Inflammatory macrophage (primary cell): ENCODE measurements at regions not wholly inside any gene's neighbourhood (a gene's known extent, or its start where the extent isn't known, plus 50 kb on each side); places are given as distances from the start of the nearest gene placed in this dataset.

Source experiments
- DNase-seq, 2 donors: peaks; one replicate each; pipeline ENCODE4 v3.0.0-alpha.2; 2020 to 2022

GRCh38 chr10:83165265-83165664 lies 974.0 kb upstream of the GHITM start:
- no peak for DNase-seq

GRCh38 chr10:83166344-83166743 lies 973.0 kb upstream of the GHITM start:
- DNase-seq: no peak

- DNase-seq: no peak
Observed at GRCh38 chr10:83167081-83167480, 972.2 kb upstream of the GHITM start.

- DNase-seq: no peak
Observed at GRCh38 chr10:83176901-83177300, 962.4 kb upstream of the GHITM start.

- DNase-seq: no peak
Observed at GRCh38 chr10:83178526-83178925, 960.8 kb upstream of the GHITM start.

GRCh38 chr10:83179371-83179770 lies 959.9 kb upstream of the GHITM start:
- DNase-seq: no peak

- DNase-seq: no peak
Observed at GRCh38 chr10:83182076-83182475, 957.2 kb upstream of the GHITM start.

GRCh38 chr10:83184641-83185040 lies 954.7 kb upstream of the GHITM start:
- DNase-seq: no peak

GRCh38 chr10:83190614-83191013 lies 948.7 kb upstream of the GHITM start:
- DNase-seq: no peak

- DNase-seq: no peak
Observed at GRCh38 chr10:83193026-83193425, 946.3 kb upstream of the GHITM start.

GRCh38 chr10:83195021-83195420 lies 944.3 kb upstream of the GHITM start:
- no peak for DNase-seq

GRCh38 chr10:83199374-83199773 lies 939.9 kb upstream of the GHITM start:
- no peak for DNase-seq

- no peak for DNase-seq
Observed at GRCh38 chr10:83205861-83206260, 933.4 kb upstream of the GHITM start.

GRCh38 chr10:83212632-83213334 lies 926.5 kb upstream of the GHITM start:
- DNase-seq: no peak

GRCh38 chr10:83214136-83214535 lies 925.2 kb upstream of the GHITM start:
- DNase-seq: no peak

- DNase-seq: no peak
Observed at GRCh38 chr10:83218205-83218604, 921.1 kb upstream of the GHITM start.

GRCh38 chr10:83222300-83222699 lies 917.0 kb upstream of the GHITM start:
- DNase-seq: no peak

- DNase-seq: no peak
Observed at GRCh38 chr10:83222832-83223742, 916.2 kb upstream of the GHITM start.

GRCh38 chr10:83225781-83226180 lies 913.5 kb upstream of the GHITM start:
- DNase-seq: no peak

- no peak for DNase-seq
Observed at GRCh38 chr10:83229991-83230390, 909.3 kb upstream of the GHITM start.

- DNase-seq: no peak
Observed at GRCh38 chr10:83233691-83234090, 905.6 kb upstream of the GHITM start.

GRCh38 chr10:83248106-83248631 lies 891.1 kb upstream of the GHITM start:
- no peak for DNase-seq

- DNase-seq: no peak
Observed at GRCh38 chr10:83250396-83250795, 888.9 kb upstream of the GHITM start.

GRCh38 chr10:83252169-83252568 lies 887.1 kb upstream of the GHITM start:
- DNase-seq: no peak
